GM18508 (cell line): ENCODE measurements at regions not wholly inside any gene's neighbourhood (a gene's known extent, or its start where the extent isn't known, plus 50 kb on each side); places are given as distances from the start of the nearest gene placed in this dataset.

Source experiments
- ATAC-seq: cut with Tn5 transposase; IDR thresholded peaks from one replicate; pipeline ENCODE4 v1.9.1; 2021; ENCODE audit warnings: moderate number of reproducible peaks; ENCODE audit not compliant: insufficient read depth, unreplicated experiment

GRCh38 chr6:82712389-82712788 lies 348.8 kb downstream of the TPBG start:
- no peak for ATAC-seq

GRCh38 chr6:82712826-82713225 lies 349.2 kb downstream of the TPBG start:
- ATAC-seq, result no peak

- ATAC-seq, result no peak
Measured at GRCh38 chr6:82720992-82721391, 344.6 kb downstream of the UBE3D start.

- no peak for ATAC-seq
Measured at GRCh38 chr6:82735790-82736189, 329.9 kb downstream of the UBE3D start.

- no peak for ATAC-seq
Measured at GRCh38 chr6:82737965-82738364, 327.7 kb downstream of the UBE3D start.

GRCh38 chr6:82738773-82739172 lies 326.9 kb downstream of the UBE3D start:
- no peak for ATAC-seq

GRCh38 chr6:82739303-82739702 lies 326.3 kb downstream of the UBE3D start:
- no peak for ATAC-seq

- no peak for ATAC-seq
Measured at GRCh38 chr6:82740072-82740471, 325.6 kb downstream of the UBE3D start.

- ATAC-seq, result no peak
Measured at GRCh38 chr6:82741325-82741995, 324.2 kb downstream of the UBE3D start.

GRCh38 chr6:82741996-82742385 lies 323.6 kb downstream of the UBE3D start:
- ATAC-seq, result no peak

GRCh38 chr6:82744286-82745015 lies 321.2 kb downstream of the UBE3D start:
- ATAC-seq, result no peak

GRCh38 chr6:82750556-82750955 lies 315.1 kb downstream of the UBE3D start:
- no peak for ATAC-seq

GRCh38 chr6:82751718-82752117 lies 313.9 kb downstream of the UBE3D start:
- no peak for ATAC-seq

- ATAC-seq, result no peak
Measured at GRCh38 chr6:82761674-82762345, 303.8 kb downstream of the UBE3D start.

GRCh38 chr6:82766476-82766875 lies 299.2 kb downstream of the UBE3D start:
- ATAC-seq, result no peak

- no peak for ATAC-seq
Measured at GRCh38 chr6:82767037-82767436, 298.6 kb downstream of the UBE3D start.

- ATAC-seq, result no peak
Measured at GRCh38 chr6:82767447-82767846, 298.2 kb downstream of the UBE3D start.

- ATAC-seq, result no peak
Measured at GRCh38 chr6:82772851-82773717, 292.6 kb downstream of the UBE3D start.

GRCh38 chr6:82775361-82775760 lies 290.3 kb downstream of the UBE3D start:
- no peak for ATAC-seq

GRCh38 chr6:82775981-82776380 lies 289.7 kb downstream of the UBE3D start:
- ATAC-seq, result no peak

GRCh38 chr6:82779041-82779440 lies 286.6 kb downstream of the UBE3D start:
- no peak for ATAC-seq
